ENCODE measurements at regions not wholly inside any gene's neighbourhood (a gene's known extent, or its start where the extent isn't known, plus 50 kb on each side); places are given as distances from the start of the nearest gene placed in this dataset.

DNA sequence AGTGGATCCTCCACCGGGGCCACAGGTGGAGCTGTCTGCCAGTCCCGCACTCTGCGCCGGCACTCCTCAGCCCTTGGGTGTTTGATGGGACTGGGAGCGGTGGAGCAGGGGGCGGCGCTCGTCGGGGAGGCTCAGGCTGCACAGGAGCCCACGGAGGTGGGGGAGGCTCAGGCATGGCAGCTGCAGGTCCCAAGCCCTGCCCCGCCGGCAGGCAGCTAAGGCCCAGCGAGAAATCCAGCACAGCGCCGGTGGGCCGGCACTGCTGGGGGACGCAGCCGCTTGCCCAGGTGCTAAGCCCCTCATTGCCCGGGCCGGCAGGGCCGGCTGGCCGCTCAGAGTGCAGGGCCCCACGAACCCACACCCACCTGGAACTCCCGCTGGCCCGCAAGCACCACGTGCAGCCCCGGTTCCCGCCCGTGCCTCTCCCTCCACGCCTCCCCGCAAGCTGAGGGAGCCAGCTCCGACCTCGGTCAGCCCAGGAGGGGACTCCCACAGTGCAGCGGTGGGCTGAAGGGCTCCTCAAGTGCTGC, 286.4 kb downstream of the RBM26 start:
- Mint-ChIP-seq H3K27ac (no peak overlapping the region), H3K4me3 (no peak overlapping the region), H3K4me1 (peaks cover 4% of the 10 kb centered on the region; the same call in 1 of the 2 replicates), H3K27me3 (ENCODE audit: low read depth) (no peaks in the 10 kb centered on the region), H3K9me3 (peaks cover 3% of the 10 kb centered on the region), H3K36me3 (no peaks in the 10 kb centered on the region)
- ATAC-seq (no peak), DNase-seq (ENCODE audit: low spot score) (no peak)
- no peak for TF ChIP-seq ETV6 (CRISPR knock-in tag; IDR thresholded peaks at IDR 0.05)
- TF ChIP-seq, protein P1, sequence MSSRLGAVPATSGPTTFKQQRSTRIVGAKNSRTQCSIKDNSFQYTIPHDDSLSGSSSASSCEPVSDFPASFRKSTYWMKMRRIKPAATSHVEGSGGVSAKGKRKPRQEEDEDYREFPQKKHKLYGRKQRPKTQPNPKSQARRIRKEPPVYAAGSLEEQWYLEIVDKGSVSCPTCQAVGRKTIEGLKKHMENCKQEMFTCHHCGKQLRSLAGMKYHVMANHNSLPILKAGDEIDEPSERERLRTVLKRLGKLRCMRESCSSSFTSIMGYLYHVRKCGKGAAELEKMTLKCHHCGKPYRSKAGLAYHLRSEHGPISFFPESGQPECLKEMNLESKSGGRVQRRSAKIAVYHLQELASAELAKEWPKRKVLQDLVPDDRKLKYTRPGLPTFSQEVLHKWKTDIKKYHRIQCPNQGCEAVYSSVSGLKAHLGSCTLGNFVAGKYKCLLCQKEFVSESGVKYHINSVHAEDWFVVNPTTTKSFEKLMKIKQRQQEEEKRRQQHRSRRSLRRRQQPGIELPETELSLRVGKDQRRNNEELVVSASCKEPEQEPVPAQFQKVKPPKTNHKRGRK (CRISPR knock-in tag; IDR thresholded peaks at IDR 0.05; ENCODE audit: borderline replicate concordance) = no peak
- TF ChIP-seq, protein P2, sequence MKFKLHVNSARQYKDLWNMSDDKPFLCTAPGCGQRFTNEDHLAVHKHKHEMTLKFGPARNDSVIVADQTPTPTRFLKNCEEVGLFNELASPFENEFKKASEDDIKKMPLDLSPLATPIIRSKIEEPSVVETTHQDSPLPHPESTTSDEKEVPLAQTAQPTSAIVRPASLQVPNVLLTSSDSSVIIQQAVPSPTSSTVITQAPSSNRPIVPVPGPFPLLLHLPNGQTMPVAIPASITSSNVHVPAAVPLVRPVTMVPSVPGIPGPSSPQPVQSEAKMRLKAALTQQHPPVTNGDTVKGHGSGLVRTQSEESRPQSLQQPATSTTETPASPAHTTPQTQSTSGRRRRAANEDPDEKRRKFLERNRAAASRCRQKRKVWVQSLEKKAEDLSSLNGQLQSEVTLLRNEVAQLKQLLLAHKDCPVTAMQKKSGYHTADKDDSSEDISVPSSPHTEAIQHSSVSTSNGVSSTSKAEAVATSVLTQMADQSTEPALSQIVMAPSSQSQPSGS (CRISPR knock-in tag; IDR thresholded peaks at IDR 0.05; ENCODE audit: borderline replicate concordance, low read depth) = no peak
- TF ChIP-seq, protein P3, sequence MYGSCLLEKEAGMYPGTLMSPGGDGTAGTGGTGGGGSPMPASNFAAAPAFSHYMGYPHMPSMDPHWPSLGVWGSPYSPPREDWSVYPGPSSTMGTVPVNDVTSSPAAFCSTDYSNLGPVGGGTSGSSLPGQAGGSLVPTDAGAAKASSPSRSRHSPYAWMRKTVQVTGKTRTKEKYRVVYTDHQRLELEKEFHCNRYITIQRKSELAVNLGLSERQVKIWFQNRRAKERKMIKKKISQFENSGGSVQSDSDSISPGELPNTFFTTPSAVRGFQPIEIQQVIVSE (CRISPR knock-in tag; IDR thresholded peaks at IDR 0.05; ENCODE audit: borderline replicate concordance) = no peak
- TF ChIP-seq MXD4 (CRISPR knock-in tag; IDR thresholded peaks at IDR 0.05; ENCODE audit: borderline replicate concordance) = no peak
- POLR2A ChIA-PET = no interaction called here
- CTCF ChIA-PET = interaction anchor here (0.6 kb wide), 1 partner anchor 865 kb away, joined by 3 read pairs; no protein-coding TSS in a partner anchor

DNA sequence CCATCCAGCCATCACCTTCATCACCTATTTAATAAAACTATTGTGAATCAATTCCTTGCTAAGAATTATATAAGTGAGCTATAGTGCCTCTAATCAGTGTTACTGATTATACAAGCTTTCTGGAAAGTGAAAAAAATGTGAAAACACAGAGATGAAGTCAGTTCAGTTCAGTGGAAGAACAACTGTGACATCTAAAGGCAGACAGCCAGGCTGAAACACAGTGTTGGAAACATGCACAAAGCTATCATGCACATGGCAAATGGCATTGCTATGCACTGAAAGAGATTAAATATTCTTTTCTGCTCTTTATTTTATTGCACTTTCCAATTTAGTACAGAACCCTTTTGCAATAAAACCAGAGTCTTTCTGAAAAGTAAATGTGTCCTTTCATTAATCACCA, 294.0 kb downstream of the RBM26 start:
- ChIA-PET CTCF (no interaction called here), POLR2A (no interaction called here)
- DNase-seq (ENCODE audit: low spot score) (no peak), ATAC-seq (no peak)
- no peak overlapping the region for H3K27ac Mint-ChIP-seq
- H3K36me3 Mint-ChIP-seq = no peaks in the 10 kb centered on the region
- H3K27me3 Mint-ChIP-seq (ENCODE audit: low read depth) = no peaks in the 10 kb centered on the region
- H3K9me3 Mint-ChIP-seq = peaks cover 5% of the 10 kb centered on the region; the same call in 1 of the 2 replicates
- H3K4me1 Mint-ChIP-seq = no peaks in the 10 kb centered on the region
- no peak overlapping the region for H3K4me3 Mint-ChIP-seq
- no peak for TF ChIP-seq FOXJ3 (CRISPR knock-in tag; IDR thresholded peaks at IDR 0.05; ENCODE audit: borderline replicate concordance)
- TF ChIP-seq MXD4 (CRISPR knock-in tag; IDR thresholded peaks at IDR 0.05; ENCODE audit: borderline replicate concordance) = no peak
- TF ChIP-seq, protein P4, sequence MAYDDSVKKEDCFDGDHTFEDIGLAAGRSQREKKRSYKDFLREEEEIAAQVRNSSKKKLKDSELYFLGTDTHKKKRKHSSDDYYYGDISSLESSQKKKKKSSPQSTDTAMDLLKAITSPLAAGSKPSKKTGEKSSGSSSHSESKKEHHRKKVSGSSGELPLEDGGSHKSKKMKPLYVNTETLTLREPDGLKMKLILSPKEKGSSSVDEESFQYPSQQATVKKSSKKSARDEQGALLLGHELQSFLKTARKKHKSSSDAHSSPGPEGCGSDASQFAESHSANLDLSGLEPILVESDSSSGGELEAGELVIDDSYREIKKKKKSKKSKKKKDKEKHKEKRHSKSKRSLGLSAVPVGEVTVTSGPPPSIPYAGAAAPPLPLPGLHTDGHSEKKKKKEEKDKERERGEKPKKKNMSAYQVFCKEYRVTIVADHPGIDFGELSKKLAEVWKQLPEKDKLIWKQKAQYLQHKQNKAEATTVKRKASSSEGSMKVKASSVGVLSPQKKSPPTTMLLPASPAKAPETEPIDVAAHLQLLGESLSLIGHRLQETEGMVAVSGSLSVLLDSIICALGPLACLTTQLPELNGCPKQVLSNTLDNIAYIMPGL (CRISPR knock-in tag; IDR thresholded peaks at IDR 0.05) = no peak
- TF ChIP-seq, protein P5, sequence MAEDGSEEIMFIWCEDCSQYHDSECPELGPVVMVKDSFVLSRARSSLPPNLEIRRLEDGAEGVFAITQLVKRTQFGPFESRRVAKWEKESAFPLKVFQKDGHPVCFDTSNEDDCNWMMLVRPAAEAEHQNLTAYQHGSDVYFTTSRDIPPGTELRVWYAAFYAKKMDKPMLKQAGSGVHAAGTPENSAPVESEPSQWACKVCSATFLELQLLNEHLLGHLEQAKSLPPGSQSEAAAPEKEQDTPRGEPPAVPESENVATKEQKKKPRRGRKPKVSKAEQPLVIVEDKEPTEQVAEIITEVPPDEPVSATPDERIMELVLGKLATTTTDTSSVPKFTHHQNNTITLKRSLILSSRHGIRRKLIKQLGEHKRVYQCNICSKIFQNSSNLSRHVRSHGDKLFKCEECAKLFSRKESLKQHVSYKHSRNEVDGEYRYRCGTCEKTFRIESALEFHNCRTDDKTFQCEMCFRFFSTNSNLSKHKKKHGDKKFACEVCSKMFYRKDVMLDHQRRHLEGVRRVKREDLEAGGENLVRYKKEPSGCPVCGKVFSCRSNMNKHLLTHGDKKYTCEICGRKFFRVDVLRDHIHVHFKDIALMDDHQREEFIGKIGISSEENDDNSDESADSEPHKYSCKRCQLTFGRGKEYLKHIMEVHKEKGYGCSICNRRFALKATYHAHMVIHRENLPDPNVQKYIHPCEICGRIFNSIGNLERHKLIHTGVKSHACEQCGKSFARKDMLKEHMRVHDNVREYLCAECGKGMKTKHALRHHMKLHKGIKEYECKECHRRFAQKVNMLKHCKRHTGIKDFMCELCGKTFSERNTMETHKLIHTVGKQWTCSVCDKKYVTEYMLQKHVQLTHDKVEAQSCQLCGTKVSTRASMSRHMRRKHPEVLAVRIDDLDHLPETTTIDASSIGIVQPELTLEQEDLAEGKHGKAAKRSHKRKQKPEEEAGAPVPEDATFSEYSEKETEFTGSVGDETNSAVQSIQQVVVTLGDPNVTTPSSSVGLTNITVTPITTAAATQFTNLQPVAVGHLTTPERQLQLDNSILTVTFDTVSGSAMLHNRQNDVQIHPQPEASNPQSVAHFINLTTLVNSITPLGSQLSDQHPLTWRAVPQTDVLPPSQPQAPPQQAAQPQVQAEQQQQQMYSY (CRISPR knock-in tag; IDR thresholded peaks at IDR 0.05) = no peak
- no peak for TF ChIP-seq FOXP1 (CRISPR knock-in tag; IDR thresholded peaks at IDR 0.05; ENCODE audit: borderline replicate concordance)
- TF ChIP-seq CREB1 (CRISPR knock-in tag; IDR thresholded peaks at IDR 0.05) = no peak
- TF ChIP-seq, protein P6, sequence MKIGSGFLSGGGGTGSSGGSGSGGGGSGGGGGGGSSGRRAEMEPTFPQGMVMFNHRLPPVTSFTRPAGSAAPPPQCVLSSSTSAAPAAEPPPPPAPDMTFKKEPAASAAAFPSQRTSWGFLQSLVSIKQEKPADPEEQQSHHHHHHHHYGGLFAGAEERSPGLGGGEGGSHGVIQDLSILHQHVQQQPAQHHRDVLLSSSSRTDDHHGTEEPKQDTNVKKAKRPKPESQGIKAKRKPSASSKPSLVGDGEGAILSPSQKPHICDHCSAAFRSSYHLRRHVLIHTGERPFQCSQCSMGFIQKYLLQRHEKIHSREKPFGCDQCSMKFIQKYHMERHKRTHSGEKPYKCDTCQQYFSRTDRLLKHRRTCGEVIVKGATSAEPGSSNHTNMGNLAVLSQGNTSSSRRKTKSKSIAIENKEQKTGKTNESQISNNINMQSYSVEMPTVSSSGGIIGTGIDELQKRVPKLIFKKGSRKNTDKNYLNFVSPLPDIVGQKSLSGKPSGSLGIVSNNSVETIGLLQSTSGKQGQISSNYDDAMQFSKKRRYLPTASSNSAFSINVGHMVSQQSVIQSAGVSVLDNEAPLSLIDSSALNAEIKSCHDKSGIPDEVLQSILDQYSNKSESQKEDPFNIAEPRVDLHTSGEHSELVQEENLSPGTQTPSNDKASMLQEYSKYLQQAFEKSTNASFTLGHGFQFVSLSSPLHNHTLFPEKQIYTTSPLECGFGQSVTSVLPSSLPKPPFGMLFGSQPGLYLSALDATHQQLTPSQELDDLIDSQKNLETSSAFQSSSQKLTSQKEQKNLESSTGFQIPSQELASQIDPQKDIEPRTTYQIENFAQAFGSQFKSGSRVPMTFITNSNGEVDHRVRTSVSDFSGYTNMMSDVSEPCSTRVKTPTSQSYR (CRISPR knock-in tag; IDR thresholded peaks at IDR 0.05) = no peak
- TF ChIP-seq ELF4 (CRISPR knock-in tag; IDR thresholded peaks at IDR 0.05; ENCODE audit: low read depth) = no peak
- TF ChIP-seq, protein P7, sequence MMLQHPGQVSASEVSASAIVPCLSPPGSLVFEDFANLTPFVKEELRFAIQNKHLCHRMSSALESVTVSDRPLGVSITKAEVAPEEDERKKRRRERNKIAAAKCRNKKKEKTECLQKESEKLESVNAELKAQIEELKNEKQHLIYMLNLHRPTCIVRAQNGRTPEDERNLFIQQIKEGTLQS (CRISPR knock-in tag; conservative IDR thresholded peaks at IDR 0.05) = no peak
- TF ChIP-seq ESRRA (CRISPR knock-in tag; IDR thresholded peaks at IDR 0.05; ENCODE audit: borderline replicate concordance) = no peak
- no peak for TF ChIP-seq ZNF232 (CRISPR knock-in tag; IDR thresholded peaks at IDR 0.05)
- TF ChIP-seq, protein P8, sequence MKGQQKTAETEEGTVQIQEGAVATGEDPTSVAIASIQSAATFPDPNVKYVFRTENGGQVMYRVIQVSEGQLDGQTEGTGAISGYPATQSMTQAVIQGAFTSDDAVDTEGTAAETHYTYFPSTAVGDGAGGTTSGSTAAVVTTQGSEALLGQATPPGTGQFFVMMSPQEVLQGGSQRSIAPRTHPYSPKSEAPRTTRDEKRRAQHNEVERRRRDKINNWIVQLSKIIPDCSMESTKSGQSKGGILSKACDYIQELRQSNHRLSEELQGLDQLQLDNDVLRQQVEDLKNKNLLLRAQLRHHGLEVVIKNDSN (CRISPR knock-in tag; IDR thresholded peaks at IDR 0.05) = no peak
- TF ChIP-seq, protein P9, sequence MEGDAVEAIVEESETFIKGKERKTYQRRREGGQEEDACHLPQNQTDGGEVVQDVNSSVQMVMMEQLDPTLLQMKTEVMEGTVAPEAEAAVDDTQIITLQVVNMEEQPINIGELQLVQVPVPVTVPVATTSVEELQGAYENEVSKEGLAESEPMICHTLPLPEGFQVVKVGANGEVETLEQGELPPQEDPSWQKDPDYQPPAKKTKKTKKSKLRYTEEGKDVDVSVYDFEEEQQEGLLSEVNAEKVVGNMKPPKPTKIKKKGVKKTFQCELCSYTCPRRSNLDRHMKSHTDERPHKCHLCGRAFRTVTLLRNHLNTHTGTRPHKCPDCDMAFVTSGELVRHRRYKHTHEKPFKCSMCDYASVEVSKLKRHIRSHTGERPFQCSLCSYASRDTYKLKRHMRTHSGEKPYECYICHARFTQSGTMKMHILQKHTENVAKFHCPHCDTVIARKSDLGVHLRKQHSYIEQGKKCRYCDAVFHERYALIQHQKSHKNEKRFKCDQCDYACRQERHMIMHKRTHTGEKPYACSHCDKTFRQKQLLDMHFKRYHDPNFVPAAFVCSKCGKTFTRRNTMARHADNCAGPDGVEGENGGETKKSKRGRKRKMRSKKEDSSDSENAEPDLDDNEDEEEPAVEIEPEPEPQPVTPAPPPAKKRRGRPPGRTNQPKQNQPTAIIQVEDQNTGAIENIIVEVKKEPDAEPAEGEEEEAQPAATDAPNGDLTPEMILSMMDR (IDR thresholded peaks at IDR 0.05) = no peak
- TF ChIP-seq SMAD4 (CRISPR knock-in tag; IDR thresholded peaks at IDR 0.05) = no peak
